Calu3 (cell line): ENCODE measurements at regions not wholly inside any gene's neighbourhood (a gene's known extent, or its start where the extent isn't known, plus 50 kb on each side); places are given as distances from the start of the nearest gene placed in this dataset.

ENCODE experiments used
- BruUV-seq: library from RNA; stranded (reverse); fragments of 400-500 nt; replicated peaks from 2 replicates; lab custom pipeline; 2021; lab: Mats Ljungman, UMichigan
- CTCF ChIA-PET: fragments of 300-600 bp; sonication (Branson Sonifier 250); formaldehyde crosslinking; loops from one replicate; lab custom pipeline; 2022; ENCODE audit warnings: antibody characterized with exemption; lab: Charles Lee
- DNase-seq: peaks from one replicate; pipeline ENCODE4 v3.0.0; 2022
- H3K27ac Mint-ChIP-seq: one replicate; pipeline ENCODE4 v1.8.0; 2022; ENCODE audit warnings: mixed read lengths; ENCODE audit not compliant: unreplicated experiment
- H3K27me3 Mint-ChIP-seq: one replicate; pipeline ENCODE4 v1.8.0; 2022; ENCODE audit warnings: mixed read lengths; ENCODE audit not compliant: unreplicated experiment
- H3K36me3 Mint-ChIP-seq: one replicate; pipeline ENCODE4 v1.8.0; 2022; ENCODE audit warnings: mild to moderate bottlenecking, moderate library complexity, mixed read lengths; ENCODE audit not compliant: insufficient read depth, unreplicated experiment
- H3K4me1 Mint-ChIP-seq: one replicate; pipeline ENCODE4 v1.8.0; 2022; ENCODE audit warnings: mild to moderate bottlenecking, low read depth, mixed read lengths; ENCODE audit not compliant: unreplicated experiment
- H3K4me3 Mint-ChIP-seq: one replicate; pipeline ENCODE4 v1.8.0; 2022; ENCODE audit warnings: mild to moderate bottlenecking, low read depth, moderate library complexity, mixed read lengths; ENCODE audit not compliant: unreplicated experiment
- H3K9me3 Mint-ChIP-seq: one replicate; pipeline ENCODE4 v1.8.0; 2022; ENCODE audit warnings: low read depth, mixed read lengths; ENCODE audit not compliant: unreplicated experiment
- CTCF ChIP-seq: fragments of 200-600 bp; IDR thresholded peaks from one replicate; pipeline ENCODE4 v1.8.0; 2022; ENCODE audit warnings: antibody characterized with exemption; ENCODE audit not compliant: unreplicated experiment
- intact Hi-C: fragments of 100-400 bp; cut with micrococcal nuclease; formaldehyde crosslinking; loops from one replicate; pipeline ENCODE4 v1.10.0; 2022; ENCODE audit not compliant: unreplicated experiment

DNA sequence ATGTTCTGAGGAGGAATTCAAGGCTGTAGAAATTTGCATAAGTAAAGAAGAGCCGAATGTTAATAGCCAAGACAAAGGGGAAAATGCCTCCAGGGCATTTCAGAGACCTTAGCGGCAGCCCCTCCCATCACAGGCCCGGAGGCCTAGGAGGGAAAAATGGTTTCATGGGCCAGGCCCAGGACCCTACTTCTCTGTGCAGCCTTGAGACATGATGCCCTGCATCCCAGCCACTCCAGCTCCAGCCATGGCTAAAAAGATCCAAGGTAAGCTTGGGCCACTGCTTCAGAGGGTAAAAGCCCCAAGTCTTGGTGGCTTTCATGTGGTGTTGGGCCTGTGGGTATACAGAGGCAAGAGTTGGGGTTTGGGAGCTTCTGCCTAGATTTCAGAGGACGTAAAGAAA lies 225.7 kb downstream of the ARHGAP12 start:
- intact Hi-C loops = no loop called here

GRCh38 chr10:31702005-31702404 lies 226.6 kb downstream of the ARHGAP12 start:
- intact Hi-C loops = no loop called here
- Mint-ChIP-seq H3K4me1 (no peaks in the 10 kb centered on the region), H3K9me3 (no peaks in the 10 kb centered on the region), H3K36me3 (no peaks in the 10 kb centered on the region), H3K27ac (no peak overlapping the region), H3K4me3 (no peak overlapping the region), H3K27me3 (peaks cover 61% of the 10 kb centered on the region)
- CTCF ChIA-PET = no interaction called here
- no TSS peak for BruUV-seq
- no peak for TF ChIP-seq CTCF
- DNase-seq = no peak

More for the DNA sequence above, 225.7 kb downstream of the ARHGAP12 start:
- Mint-ChIP-seq H3K27me3 (peaks cover 54% of the 10 kb centered on the region), H3K27ac (no peak overlapping the region), H3K36me3 (no peaks in the 10 kb centered on the region), H3K9me3 (no peaks in the 10 kb centered on the region), H3K4me3 (no peak overlapping the region), H3K4me1 (no peaks in the 10 kb centered on the region)
- CTCF ChIA-PET = no interaction called here
- BruUV-seq = no TSS peak
- no peak for TF ChIP-seq CTCF
- no peak for DNase-seq

DNA sequence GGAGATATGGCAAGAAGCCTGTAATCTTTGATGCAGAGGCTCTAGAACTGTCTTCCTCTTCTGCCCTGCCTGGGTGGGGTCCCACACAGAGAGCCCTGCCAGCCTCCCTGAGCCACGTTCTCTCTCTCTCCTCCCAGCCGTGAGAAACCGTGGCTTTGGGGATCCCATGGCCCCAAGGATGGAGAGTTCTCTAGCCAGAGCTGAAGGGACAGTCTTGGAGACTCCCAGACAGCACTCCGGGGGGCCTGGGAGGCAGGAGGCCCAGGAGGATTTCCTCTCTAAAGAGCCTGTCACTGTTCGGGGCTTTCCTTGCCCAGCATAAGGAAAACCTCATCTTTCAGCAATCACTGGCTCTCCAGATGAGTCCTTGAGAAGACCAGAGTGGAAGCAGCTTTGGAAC lies 227.1 kb downstream of the ARHGAP12 start:
- Mint-ChIP-seq H3K4me3 (no peak overlapping the region), H3K27me3 (peaks cover 60% of the 10 kb centered on the region), H3K4me1 (no peaks in the 10 kb centered on the region), H3K27ac (no peak overlapping the region), H3K36me3 (no peaks in the 10 kb centered on the region), H3K9me3 (no peaks in the 10 kb centered on the region)
- DNase-seq = no peak
- CTCF ChIA-PET = no interaction called here
- no peak for TF ChIP-seq CTCF
- intact Hi-C loops = no loop called here
- BruUV-seq = no TSS peak

- no peak overlapping the region for H3K4me3 Mint-ChIP-seq
- no TSS peak for BruUV-seq
- no peak overlapping the region for H3K27ac Mint-ChIP-seq
- DNase-seq = no peak
- H3K9me3 Mint-ChIP-seq = no peaks in the 10 kb centered on the region
- peaks cover 46% of the 10 kb centered on the region for H3K27me3 Mint-ChIP-seq
- intact Hi-C loops = no loop called here
- no peaks in the 10 kb centered on the region for H3K4me1 Mint-ChIP-seq
- H3K36me3 Mint-ChIP-seq = no peaks in the 10 kb centered on the region
- TF ChIP-seq CTCF = no peak
- CTCF ChIA-PET = no interaction called here
Measured at GRCh38 chr10:31700181-31700611, 228.4 kb downstream of the ARHGAP12 start.
